T-helper 1 cell treated with Interleukin-12 subunit alpha and Interleukin-12 subunit beta and Interleukin-4 antibody, amounts not matched to agents 30 μg/mL and 1 μg/mL, for 36 hours (primary cell): ENCODE measurements at regions not wholly inside any gene's neighbourhood (a gene's known extent, or its start where the extent isn't known, plus 50 kb on each side); places are given as distances from the start of the nearest gene placed in this dataset.

Source experiments
- H3K27ac Mint-ChIP-seq: one replicate; pipeline ENCODE4 v1.8.0; 2021; ENCODE audit warnings: mild to moderate bottlenecking, mixed read lengths
- H3K27me3 Mint-ChIP-seq: one replicate; pipeline ENCODE4 v1.8.0; 2021; ENCODE audit warnings: low read depth, mixed read lengths
- H3K36me3 Mint-ChIP-seq: one replicate; pipeline ENCODE4 v1.8.0; 2021; ENCODE audit warnings: low read depth, mixed read lengths
- H3K4me1 Mint-ChIP-seq: one replicate; pipeline ENCODE4 v1.8.0; 2021; ENCODE audit warnings: low read depth, mixed read lengths
- H3K4me3 Mint-ChIP-seq: one replicate; pipeline ENCODE4 v1.8.0; 2021; ENCODE audit warnings: mild to moderate bottlenecking, moderate library complexity, mixed read lengths
- H3K9me3 Mint-ChIP-seq: one replicate; pipeline ENCODE4 v1.8.0; 2021; ENCODE audit warnings: mixed read lengths

- H3K27me3 Mint-ChIP-seq = no peaks in the 10 kb centered on the region
- H3K36me3 Mint-ChIP-seq = no peaks in the 10 kb centered on the region
- peaks cover 13% of the 10 kb centered on the region for H3K9me3 Mint-ChIP-seq
- H3K4me1 Mint-ChIP-seq = no peaks in the 10 kb centered on the region
- H3K4me3 Mint-ChIP-seq = no peak overlapping the region
- H3K27ac Mint-ChIP-seq = no peak overlapping the region
Observed at GRCh38 chr16:52386694-52387093, 160.2 kb downstream of the TOX3 start.

- peaks cover 9% of the 10 kb centered on the region for H3K9me3 Mint-ChIP-seq
- no peaks in the 10 kb centered on the region for H3K36me3 Mint-ChIP-seq
- no peaks in the 10 kb centered on the region for H3K27me3 Mint-ChIP-seq
- no peak overlapping the region for H3K27ac Mint-ChIP-seq
- H3K4me1 Mint-ChIP-seq = no peaks in the 10 kb centered on the region
- H3K4me3 Mint-ChIP-seq = no peak overlapping the region
Observed at GRCh38 chr16:52384378-52384777, 162.6 kb downstream of the TOX3 start.

- Mint-ChIP-seq H3K36me3 (no peaks in the 10 kb centered on the region), H3K9me3 (peaks cover 9% of the 10 kb centered on the region), H3K27me3 (no peaks in the 10 kb centered on the region), H3K4me3 (no peak overlapping the region), H3K27ac (no peak overlapping the region), H3K4me1 (no peaks in the 10 kb centered on the region)
Observed at GRCh38 chr16:52383640-52384292, 163.2 kb downstream of the TOX3 start.

GRCh38 chr16:52383119-52383518, 163.8 kb downstream of the TOX3 start:
- H3K4me1 Mint-ChIP-seq = no peaks in the 10 kb centered on the region
- peaks cover 9% of the 10 kb centered on the region for H3K9me3 Mint-ChIP-seq
- no peak overlapping the region for H3K4me3 Mint-ChIP-seq
- H3K36me3 Mint-ChIP-seq = no peaks in the 10 kb centered on the region
- no peak overlapping the region for H3K27ac Mint-ChIP-seq
- no peaks in the 10 kb centered on the region for H3K27me3 Mint-ChIP-seq

- Mint-ChIP-seq H3K4me1 (no peaks in the 10 kb centered on the region), H3K9me3 (peaks cover 18% of the 10 kb centered on the region), H3K27me3 (no peaks in the 10 kb centered on the region), H3K36me3 (no peaks in the 10 kb centered on the region), H3K27ac (no peak overlapping the region), H3K4me3 (no peak overlapping the region)
Observed at GRCh38 chr16:52379551-52379950, 167.4 kb downstream of the TOX3 start.

GRCh38 chr16:52376676-52377280, 170.2 kb downstream of the TOX3 start:
- Mint-ChIP-seq H3K9me3 (peaks cover 27% of the 10 kb centered on the region), H3K4me3 (no peak overlapping the region), H3K27ac (no peak overlapping the region), H3K4me1 (no peaks in the 10 kb centered on the region), H3K27me3 (no peaks in the 10 kb centered on the region), H3K36me3 (no peaks in the 10 kb centered on the region)

GRCh38 chr16:52372313-52372712, 174.6 kb downstream of the TOX3 start:
- Mint-ChIP-seq H3K27ac (no peak overlapping the region), H3K4me1 (no peaks in the 10 kb centered on the region), H3K27me3 (no peaks in the 10 kb centered on the region), H3K36me3 (no peaks in the 10 kb centered on the region), H3K4me3 (no peak overlapping the region), H3K9me3 (peaks cover 31% of the 10 kb centered on the region)

GRCh38 chr16:52368859-52369258, 178.1 kb downstream of the TOX3 start:
- Mint-ChIP-seq H3K27me3 (no peaks in the 10 kb centered on the region), H3K4me3 (no peak overlapping the region), H3K9me3 (peaks cover 25% of the 10 kb centered on the region), H3K27ac (no peak overlapping the region), H3K4me1 (no peaks in the 10 kb centered on the region), H3K36me3 (no peaks in the 10 kb centered on the region)

GRCh38 chr16:52367821-52368220, 179.1 kb downstream of the TOX3 start:
- H3K4me3 Mint-ChIP-seq = no peak overlapping the region
- no peak overlapping the region for H3K27ac Mint-ChIP-seq
- peaks cover 17% of the 10 kb centered on the region for H3K9me3 Mint-ChIP-seq
- no peaks in the 10 kb centered on the region for H3K36me3 Mint-ChIP-seq
- H3K4me1 Mint-ChIP-seq = no peaks in the 10 kb centered on the region
- no peaks in the 10 kb centered on the region for H3K27me3 Mint-ChIP-seq

- H3K27me3 Mint-ChIP-seq = no peaks in the 10 kb centered on the region
- H3K4me3 Mint-ChIP-seq = no peak overlapping the region
- H3K27ac Mint-ChIP-seq = no peak overlapping the region
- H3K9me3 Mint-ChIP-seq = peaks cover 14% of the 10 kb centered on the region
- H3K36me3 Mint-ChIP-seq = no peaks in the 10 kb centered on the region
- no peaks in the 10 kb centered on the region for H3K4me1 Mint-ChIP-seq
Observed at GRCh38 chr16:52366983-52367382, 180.0 kb downstream of the TOX3 start.

- no peaks in the 10 kb centered on the region for H3K4me1 Mint-ChIP-seq
Observed at GRCh38 chr16:52364500-52364899, 182.4 kb downstream of the TOX3 start.

GRCh38 chr16:52363082-52363481, 183.9 kb downstream of the TOX3 start:
- Mint-ChIP-seq H3K36me3 (no peaks in the 10 kb centered on the region), H3K27me3 (no peaks in the 10 kb centered on the region), H3K4me3 (no peak overlapping the region), H3K4me1 (no peaks in the 10 kb centered on the region), H3K9me3 (peaks cover 21% of the 10 kb centered on the region), H3K27ac (no peak overlapping the region)

More at GRCh38 chr16:52364500-52364899, 182.4 kb downstream of the TOX3 start:
- H3K9me3 Mint-ChIP-seq = peaks cover 24% of the 10 kb centered on the region
- no peak overlapping the region for H3K27ac Mint-ChIP-seq
- no peaks in the 10 kb centered on the region for H3K27me3 Mint-ChIP-seq
- H3K4me3 Mint-ChIP-seq = no peak overlapping the region
- no peaks in the 10 kb centered on the region for H3K36me3 Mint-ChIP-seq

GRCh38 chr16:52357711-52358110, 189.2 kb downstream of the TOX3 start:
- H3K27ac Mint-ChIP-seq = no peak overlapping the region
- no peak overlapping the region for H3K4me3 Mint-ChIP-seq
- peaks cover 37% of the 10 kb centered on the region for H3K9me3 Mint-ChIP-seq
- H3K36me3 Mint-ChIP-seq = no peaks in the 10 kb centered on the region
- H3K27me3 Mint-ChIP-seq = no peaks in the 10 kb centered on the region
- no peaks in the 10 kb centered on the region for H3K4me1 Mint-ChIP-seq

- no peaks in the 10 kb centered on the region for H3K4me1 Mint-ChIP-seq
- H3K9me3 Mint-ChIP-seq = peaks cover 21% of the 10 kb centered on the region
- H3K27ac Mint-ChIP-seq = no peak overlapping the region
- H3K36me3 Mint-ChIP-seq = no peaks in the 10 kb centered on the region
- no peak overlapping the region for H3K4me3 Mint-ChIP-seq
- no peaks in the 10 kb centered on the region for H3K27me3 Mint-ChIP-seq
Observed at GRCh38 chr16:52353249-52353648, 193.7 kb downstream of the TOX3 start.

GRCh38 chr16:52351451-52351850, 195.5 kb downstream of the TOX3 start:
- Mint-ChIP-seq H3K4me3 (no peak overlapping the region), H3K27ac (no peak overlapping the region), H3K4me1 (no peaks in the 10 kb centered on the region), H3K9me3 (peaks cover 12% of the 10 kb centered on the region), H3K27me3 (no peaks in the 10 kb centered on the region), H3K36me3 (no peaks in the 10 kb centered on the region)
